HEK293T (cell line): ENCODE measurements at regions not wholly inside any gene's neighbourhood (a gene's known extent, or its start where the extent isn't known, plus 50 kb on each side); places are given as distances from the start of the nearest gene placed in this dataset.

Experiments used
- ARNT ChIP-seq: fragments of 450-650 bp; IDR thresholded peaks from 2 replicates; pipeline ENCODE4 v1.6.1; 2017; ENCODE audit warnings: mild to moderate bottlenecking
- BHLHE40 ChIP-seq: fragments of 450-650 bp; IDR thresholded peaks from 2 replicates; pipeline ENCODE4 v1.6.1; 2016; ENCODE audit warnings: mild to moderate bottlenecking, moderate library complexity, borderline replicate concordance
- ELF4 ChIP-seq: fragments of 450-650 bp; IDR thresholded peaks from 2 replicates; pipeline ENCODE4 v1.6.1; 2017; ENCODE audit warnings: antibody characterized with exemption
- FOXA1 ChIP-seq: fragments of 450-650 bp; IDR thresholded peaks from 2 replicates; pipeline ENCODE4 v1.6.1; 2016; ENCODE audit warnings: mild to moderate bottlenecking
- FOXM1 ChIP-seq: fragments of 450-650 bp; IDR thresholded peaks from 2 replicates; pipeline ENCODE4 v1.6.1; 2017; ENCODE audit warnings: mild to moderate bottlenecking, borderline replicate concordance
- HDGF ChIP-seq: fragments of 450-650 bp; IDR thresholded peaks from 2 replicates; pipeline ENCODE4 v1.6.1; 2017; ENCODE audit warnings: antibody characterized with exemption, borderline replicate concordance
- NFRKB ChIP-seq: fragments of 450-650 bp; IDR thresholded peaks from 2 replicates; pipeline ENCODE4 v1.6.1; 2016; ENCODE audit warnings: mild to moderate bottlenecking, moderate library complexity
- SP1 ChIP-seq: fragments of 450-650 bp; IDR thresholded peaks from 2 replicates; pipeline ENCODE4 v1.6.1; 2017
- SUZ12 ChIP-seq: fragments of 450-650 bp; IDR thresholded peaks from 2 replicates; pipeline ENCODE4 v1.6.1; 2016; ENCODE audit warnings: mild to moderate bottlenecking
- TARDBP ChIP-seq: fragments of 450-650 bp; IDR thresholded peaks from 2 replicates; pipeline ENCODE4 v1.6.1; 2016
- TF ChIP-seq, protein P1 (sequence below): fragments of 450-650 bp; IDR thresholded peaks from 2 replicates; pipeline ENCODE4 v1.6.1; 2016

DNA sequence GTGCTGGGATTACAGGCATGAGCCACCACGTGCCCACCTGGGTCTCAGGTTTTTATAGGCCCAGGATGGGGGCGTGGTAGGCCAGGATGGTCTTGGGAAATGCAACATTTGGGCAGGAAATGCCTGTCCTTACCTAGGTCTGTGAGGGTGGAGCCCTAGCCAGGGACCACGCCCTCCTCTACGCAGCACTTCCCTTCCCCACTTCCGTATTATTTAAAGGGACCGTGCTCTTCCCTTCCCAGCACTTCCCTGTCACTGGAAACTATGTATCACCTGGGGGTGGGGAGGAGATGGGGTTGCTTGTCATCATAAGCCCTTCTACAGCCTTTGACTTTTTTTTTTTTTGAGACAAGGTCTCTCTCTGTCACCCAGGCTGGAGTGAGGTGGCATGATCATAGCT lies 238.9 kb upstream of the NLRP1 start:
- TF ChIP-seq, protein P1, sequence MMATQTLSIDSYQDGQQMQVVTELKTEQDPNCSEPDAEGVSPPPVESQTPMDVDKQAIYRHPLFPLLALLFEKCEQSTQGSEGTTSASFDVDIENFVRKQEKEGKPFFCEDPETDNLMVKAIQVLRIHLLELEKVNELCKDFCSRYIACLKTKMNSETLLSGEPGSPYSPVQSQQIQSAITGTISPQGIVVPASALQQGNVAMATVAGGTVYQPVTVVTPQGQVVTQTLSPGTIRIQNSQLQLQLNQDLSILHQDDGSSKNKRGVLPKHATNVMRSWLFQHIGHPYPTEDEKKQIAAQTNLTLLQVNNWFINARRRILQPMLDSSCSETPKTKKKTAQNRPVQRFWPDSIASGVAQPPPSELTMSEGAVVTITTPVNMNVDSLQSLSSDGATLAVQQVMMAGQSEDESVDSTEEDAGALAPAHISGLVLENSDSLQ = no peak
- no peak for TF ChIP-seq BHLHE40
- TF ChIP-seq HDGF = no peak
- TF ChIP-seq SP1 = no peak
- no peak for TF ChIP-seq SUZ12
- no peak for TF ChIP-seq FOXM1
- TF ChIP-seq FOXA1 = no peak
- TF ChIP-seq ELF4 = no peak
- no peak for TF ChIP-seq NFRKB
- TF ChIP-seq TARDBP = no peak
- no peak for TF ChIP-seq ARNT
